Cardiac fibroblast (primary cell): ENCODE measurements at regions not wholly inside any gene's neighbourhood (a gene's known extent, or its start where the extent isn't known, plus 50 kb on each side); places are given as distances from the start of the nearest gene placed in this dataset.

ENCODE experiments used
- DNase-seq, 2 donors: peaks; one replicate each; pipeline versions ENCODE4 v3.0.0 to v3.0.0-alpha.2; 2010; ENCODE audit warnings: low read depth in 2 of 2
- H3K4me3 ChIP-seq, 2 donors: replicated peaks in 1 of 2; 1 replicate in 1 of 2; 2 replicates in 1 of 2; pipeline ENCODE4 v1.5.1; 2011; ENCODE audit warnings: low read depth in 2 of 2, low read length in 2 of 2, mild to moderate bottlenecking in 2 of 2, moderate library complexity in 1 of 2
- TF ChIP-seq, protein P1 (sequence below): IDR thresholded peaks from one replicate; pipeline ENCODE4 v1.5.1; 2011; ENCODE audit warnings: low read depth, mild to moderate bottlenecking, low read length, inconsistent platforms

DNA sequence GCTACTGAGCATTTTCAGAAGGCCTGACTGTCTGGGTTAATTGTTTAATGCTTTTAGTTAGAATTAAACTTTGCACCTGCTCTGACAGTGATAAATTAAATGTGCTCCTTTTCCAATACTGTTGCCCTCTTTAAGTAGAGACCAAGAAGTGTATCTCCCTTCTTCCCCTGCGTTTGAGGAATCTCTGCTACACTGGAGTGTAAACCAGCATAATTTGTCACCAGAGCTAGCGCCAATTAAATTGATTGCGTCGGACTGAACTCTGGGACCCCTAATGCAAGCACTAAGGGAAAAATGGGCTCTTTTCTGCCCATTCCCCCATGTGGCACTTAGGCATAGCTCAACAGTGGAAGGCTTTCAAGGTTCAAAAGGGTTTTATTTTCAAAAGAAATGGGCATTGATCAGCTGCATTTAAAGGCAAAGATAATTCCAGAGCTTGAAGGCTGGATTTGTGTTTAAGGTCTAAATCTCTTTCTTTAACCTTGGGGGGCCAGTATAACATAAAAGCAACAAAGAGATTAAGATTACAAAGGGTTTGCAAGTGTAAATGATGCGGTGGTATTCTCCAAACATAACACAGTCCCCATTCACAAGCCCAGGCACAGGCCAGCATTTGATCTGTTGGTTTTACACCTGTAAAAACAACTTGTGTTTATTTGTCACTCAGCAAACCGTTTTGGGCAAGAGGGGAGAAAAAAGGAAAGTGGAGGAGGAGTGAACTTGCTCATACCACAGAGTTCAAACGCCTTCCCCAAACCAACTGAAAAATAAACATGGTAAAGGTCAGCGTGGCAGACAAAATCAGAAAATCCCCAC, 427.6 kb downstream of the BCL11A start:
- no peak overlapping the region for H3K4me3 ChIP-seq
- no peak for DNase-seq
- TF ChIP-seq, protein P1, sequence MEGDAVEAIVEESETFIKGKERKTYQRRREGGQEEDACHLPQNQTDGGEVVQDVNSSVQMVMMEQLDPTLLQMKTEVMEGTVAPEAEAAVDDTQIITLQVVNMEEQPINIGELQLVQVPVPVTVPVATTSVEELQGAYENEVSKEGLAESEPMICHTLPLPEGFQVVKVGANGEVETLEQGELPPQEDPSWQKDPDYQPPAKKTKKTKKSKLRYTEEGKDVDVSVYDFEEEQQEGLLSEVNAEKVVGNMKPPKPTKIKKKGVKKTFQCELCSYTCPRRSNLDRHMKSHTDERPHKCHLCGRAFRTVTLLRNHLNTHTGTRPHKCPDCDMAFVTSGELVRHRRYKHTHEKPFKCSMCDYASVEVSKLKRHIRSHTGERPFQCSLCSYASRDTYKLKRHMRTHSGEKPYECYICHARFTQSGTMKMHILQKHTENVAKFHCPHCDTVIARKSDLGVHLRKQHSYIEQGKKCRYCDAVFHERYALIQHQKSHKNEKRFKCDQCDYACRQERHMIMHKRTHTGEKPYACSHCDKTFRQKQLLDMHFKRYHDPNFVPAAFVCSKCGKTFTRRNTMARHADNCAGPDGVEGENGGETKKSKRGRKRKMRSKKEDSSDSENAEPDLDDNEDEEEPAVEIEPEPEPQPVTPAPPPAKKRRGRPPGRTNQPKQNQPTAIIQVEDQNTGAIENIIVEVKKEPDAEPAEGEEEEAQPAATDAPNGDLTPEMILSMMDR, result no peak

DNA sequence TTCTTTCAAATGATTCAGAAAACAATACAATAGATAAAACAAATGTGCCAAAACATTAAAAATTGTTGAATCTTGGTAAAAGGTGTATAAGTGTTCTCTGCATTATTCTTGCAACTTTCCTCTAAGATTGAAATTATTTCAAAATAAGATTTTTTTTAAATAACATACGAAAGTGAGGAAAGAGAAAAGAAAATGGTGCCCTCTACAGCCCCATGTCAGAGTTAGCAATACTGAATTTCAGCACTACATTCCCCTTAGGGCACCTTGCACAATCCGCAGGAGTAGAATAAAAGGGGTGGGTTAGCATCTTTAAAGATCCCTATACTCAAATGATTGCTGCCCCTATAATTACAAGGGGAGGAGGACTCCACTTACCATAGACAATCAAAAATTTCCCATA, 433.7 kb downstream of the BCL11A start:
- TF ChIP-seq, protein P1, result no peak
- no peak overlapping the region for H3K4me3 ChIP-seq
- no peak for DNase-seq

DNA sequence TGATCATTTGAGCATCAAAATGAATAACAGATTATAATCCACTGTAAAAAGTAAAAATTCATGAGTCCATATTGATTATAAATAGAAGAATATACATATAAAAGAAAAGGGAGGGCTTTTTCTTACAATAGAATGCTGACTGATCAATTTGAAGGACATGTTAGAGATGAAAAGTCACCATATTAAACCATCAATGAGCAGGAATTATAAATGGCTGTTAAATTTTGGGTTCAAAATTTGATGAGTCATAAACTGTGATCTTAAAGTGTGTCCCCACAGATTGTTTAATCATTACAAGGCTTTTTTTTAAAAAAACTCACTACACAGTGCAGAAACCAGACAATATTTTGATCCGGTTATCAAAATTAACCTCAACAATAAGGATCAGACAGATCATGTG, 434.5 kb downstream of the BCL11A start:
- TF ChIP-seq, protein P1, result no peak
- no peak overlapping the region for H3K4me3 ChIP-seq
- DNase-seq, result no peak

DNA sequence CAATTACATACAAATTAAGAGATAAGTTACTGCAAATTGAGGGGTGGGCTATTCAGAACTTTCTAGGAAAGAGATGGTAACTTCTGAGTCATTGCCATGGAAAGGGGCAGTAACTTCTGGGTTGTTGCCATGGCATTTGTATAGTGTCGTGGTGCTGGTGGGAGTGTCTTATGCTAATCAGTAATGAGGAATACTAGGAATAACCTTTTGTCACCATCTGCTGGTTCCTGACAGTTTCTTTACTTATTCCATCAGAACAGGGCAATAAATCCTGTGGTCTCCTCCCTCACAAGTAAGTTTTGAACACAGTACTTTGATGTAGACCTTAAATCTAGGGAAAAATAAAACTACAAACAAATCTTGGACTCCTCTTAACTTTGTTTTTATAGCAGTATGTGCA, 435.4 kb downstream of the BCL11A start:
- H3K4me3 ChIP-seq, result no peak overlapping the region
- DNase-seq, result no peak

DNA sequence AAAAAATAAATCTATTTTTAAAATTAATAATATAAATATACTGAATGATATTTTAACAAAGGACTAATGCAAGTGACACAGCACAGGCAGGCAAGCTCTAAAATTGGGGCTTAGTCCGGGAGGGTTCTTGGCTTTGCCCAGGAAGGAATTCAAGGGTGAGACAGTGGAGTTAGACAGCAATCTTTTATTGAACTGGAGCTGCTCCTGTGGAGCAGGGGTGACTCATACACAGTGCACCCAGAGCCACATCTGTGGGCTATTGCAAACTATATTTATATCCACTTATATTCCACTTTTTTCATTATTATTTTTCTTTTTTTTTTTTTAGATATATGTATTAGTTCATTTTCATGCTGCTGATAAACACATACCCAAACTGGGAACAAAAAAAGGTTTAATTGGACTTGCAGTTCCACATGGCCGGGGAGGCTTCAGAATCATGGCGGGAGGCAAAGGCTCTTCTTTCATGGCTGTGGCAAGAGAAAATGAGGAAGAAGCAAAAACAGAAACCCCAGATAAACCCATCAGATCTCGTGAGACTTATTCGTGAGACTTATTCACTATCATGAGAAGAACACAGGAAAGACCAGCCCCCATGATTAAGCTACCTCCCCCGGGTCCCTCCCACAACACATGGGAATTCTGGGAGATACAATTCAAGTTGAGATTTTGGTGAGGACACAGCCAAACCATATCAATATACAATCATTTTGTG, 437.1 kb downstream of the BCL11A start:
- DNase-seq, result no peak
- TF ChIP-seq, protein P1, result no peak
- H3K4me3 ChIP-seq, result no peak overlapping the region

More for the DNA sequence above, 435.4 kb downstream of the BCL11A start:
- TF ChIP-seq, protein P1, result no peak

DNA sequence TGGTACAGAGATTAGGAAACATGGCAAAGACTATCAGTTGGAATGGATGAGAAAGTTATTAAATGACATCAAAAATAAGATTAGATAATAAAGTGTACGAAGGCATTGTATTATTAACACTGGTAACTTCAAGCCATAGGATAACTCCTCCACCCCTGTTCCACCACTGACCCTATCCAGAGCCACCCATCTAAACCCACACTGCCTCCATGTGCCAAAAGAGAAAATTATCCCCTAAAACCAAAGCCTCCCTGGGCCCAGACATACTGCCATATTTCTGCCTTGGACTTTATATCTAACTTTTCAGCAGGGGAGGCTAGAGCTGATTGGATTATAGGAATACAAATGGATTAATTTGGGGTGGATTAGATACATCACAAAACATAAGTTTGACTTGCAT, 443.7 kb downstream of the BCL11A start:
- no peak for DNase-seq
- TF ChIP-seq, protein P1, result no peak
- no peak overlapping the region for H3K4me3 ChIP-seq
